GM19452 (cell line): ENCODE measurements at regions not wholly inside any gene's neighbourhood (a gene's known extent, or its start where the extent isn't known, plus 50 kb on each side); places are given as distances from the start of the nearest gene placed in this dataset.

Source experiments
- ATAC-seq: cut with Tn5 transposase; IDR thresholded peaks from one replicate; pipeline ENCODE4 v1.9.1; 2021; ENCODE audit not compliant: unreplicated experiment

DNA sequence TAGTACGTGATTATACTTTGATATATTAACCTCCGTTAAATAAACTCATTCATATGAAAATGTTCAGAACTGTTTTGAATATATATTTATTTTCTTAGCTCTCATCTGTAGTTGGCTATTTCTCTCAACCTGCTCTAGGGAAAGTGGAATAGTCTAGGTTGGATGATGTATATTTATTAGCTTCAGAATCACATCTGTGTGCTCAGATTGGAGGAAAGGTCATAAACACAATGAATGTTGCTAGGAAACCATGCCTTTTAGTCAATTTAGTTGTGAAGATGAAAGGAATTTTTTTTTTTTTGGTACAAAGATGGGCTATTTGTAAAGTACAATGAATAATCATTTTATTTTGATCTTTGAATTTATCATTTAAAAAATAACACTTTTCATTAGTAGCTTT lies 439.1 kb downstream of the FOXG1 start:
- no peak for ATAC-seq

DNA sequence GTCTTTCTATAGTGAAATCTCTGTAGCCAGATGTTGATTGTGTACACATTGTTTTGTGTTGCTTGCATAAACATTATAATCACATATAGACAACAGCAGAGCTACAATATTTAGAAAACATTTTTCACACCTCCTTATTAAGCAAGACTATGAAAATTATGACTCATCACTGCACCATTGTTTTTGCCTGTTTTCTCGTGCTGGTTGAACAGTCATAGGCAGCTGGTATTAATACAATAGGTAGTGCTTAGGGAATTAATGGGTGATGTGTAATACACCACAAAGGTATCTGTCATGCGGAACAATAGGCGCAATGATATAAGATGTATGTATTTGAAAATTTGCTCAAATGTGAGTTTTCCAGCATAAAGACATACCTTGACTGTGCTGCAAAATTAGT lies 449.3 kb downstream of the FOXG1 start:
- no peak for ATAC-seq

- no peak for ATAC-seq
Observed at GRCh38 chr14:29216268-29217232, 450.0 kb downstream of the FOXG1 start.

DNA sequence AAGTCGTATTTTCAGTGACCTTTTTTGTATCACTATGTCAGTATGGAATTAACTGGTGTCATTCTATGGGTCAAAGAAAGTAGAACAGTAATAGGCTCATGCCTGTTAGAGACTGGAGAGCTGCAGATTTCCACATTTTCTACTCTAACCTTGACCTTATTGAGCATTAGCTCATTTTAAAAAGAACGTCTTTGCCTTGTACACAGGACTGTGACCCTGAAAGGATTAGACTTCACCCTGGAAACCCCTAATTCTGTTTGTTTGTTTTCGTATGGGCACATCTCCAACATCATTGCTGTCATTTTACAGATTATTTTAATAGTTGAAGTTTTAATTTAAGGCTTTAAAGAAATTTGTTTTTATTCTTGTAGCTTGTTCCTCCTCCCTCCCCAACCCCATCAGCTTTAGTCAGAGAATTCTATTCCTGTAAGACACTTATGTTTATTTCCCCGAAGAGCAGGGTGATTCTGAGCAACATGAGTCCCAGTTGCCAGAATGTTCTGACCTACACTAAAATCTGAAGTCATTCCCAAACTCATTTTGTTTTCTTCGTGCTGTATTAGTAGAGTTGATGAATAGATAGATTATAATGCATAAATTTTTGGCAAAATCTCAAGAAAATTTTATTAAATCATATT lies 451.3 kb downstream of the FOXG1 start:
- ATAC-seq: no peak

DNA sequence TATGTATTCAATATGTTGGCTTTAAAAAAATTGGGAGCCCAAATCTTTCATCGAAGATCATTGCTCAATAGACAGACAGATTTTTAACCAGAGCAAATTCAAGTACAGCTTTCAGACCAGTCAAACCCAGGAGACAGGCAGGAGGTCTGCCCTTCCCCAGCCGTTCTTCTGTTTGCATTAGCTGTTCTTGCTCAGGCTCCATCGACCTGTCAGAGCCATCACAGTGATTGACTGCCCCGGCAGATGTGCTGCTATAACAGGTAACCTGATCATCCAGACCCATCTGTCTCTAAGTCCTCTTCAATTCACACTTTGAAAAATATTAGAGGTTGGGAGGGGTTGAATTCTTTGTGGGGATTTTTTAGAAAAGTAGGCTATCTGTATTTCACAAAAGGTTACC lies 453.5 kb downstream of the FOXG1 start:
- no peak for ATAC-seq

- ATAC-seq: no peak
Observed at GRCh38 chr14:29220566-29220965, 454.0 kb downstream of the FOXG1 start.

GRCh38 chr14:29222006-29222405 lies 455.4 kb downstream of the FOXG1 start:
- ATAC-seq: no peak

- no peak for ATAC-seq
Observed at GRCh38 chr14:29222671-29223268, 456.2 kb downstream of the FOXG1 start.

- no peak for ATAC-seq
Observed at GRCh38 chr14:29223947-29224346, 457.4 kb downstream of the FOXG1 start.

GRCh38 chr14:29227631-29228030 lies 461.0 kb downstream of the FOXG1 start:
- no peak for ATAC-seq

GRCh38 chr14:29232153-29232552 lies 465.6 kb downstream of the FOXG1 start:
- ATAC-seq: no peak

DNA sequence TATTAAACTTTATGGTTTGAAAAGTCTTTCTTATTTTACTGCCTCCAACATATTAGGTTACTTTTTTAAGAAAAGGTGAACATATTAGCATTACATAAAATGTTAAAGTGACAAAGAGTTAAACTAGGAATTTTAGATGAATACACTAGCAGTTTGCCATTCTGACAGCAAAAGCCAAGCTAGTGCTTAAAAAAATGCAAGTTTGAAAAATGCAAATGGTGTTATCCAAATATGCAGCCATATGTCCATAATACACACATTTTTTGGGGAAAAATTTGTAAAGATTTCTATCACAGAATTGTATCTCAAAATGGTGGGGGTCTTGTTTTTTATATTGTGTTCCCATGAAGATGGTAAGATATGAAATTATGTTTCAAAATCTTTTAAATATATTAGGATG lies 466.1 kb downstream of the FOXG1 start:
- ATAC-seq: no peak

- ATAC-seq: no peak
Observed at GRCh38 chr14:29233188-29233587, 466.6 kb downstream of the FOXG1 start.

DNA sequence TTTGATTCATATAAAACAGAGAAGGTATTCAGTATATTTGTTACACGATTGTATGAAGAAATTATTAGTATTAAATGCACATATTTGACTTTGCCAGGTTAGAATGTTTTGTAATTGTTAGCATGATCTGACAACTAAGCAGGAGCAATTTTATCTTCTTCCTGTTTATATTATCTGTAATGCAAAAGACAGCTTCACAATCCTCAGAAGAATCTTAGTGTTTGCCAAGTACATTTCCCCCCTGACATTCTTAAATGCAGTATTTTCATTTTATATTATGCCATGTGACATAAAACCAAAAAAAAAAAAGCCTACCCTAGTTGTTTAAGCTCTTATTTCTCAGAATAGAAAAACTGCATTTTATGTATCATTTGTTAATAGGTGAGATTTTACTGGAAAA lies 469.4 kb downstream of the FOXG1 start:
- ATAC-seq: no peak

GRCh38 chr14:29236401-29236800 lies 469.8 kb downstream of the FOXG1 start:
- ATAC-seq: no peak

DNA sequence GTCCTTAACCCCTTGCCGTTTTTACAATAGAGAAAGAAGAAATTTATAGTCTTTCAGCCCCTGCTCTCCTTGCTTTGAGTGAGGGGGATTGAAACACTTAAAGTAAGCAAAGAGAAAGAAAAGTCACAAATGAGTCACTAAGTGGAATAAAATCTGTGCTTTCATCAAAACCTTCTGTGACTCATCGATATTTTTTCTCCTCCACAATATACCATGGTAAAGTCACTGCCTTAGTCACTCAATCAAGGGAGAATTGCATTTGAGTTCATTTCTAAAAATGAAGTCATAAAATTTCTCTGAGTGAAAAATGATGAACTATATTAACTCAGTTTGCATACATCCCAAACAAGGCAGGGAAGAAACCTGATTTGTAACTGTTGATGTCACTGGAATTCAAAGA lies 470.3 kb downstream of the FOXG1 start:
- ATAC-seq: no peak

DNA sequence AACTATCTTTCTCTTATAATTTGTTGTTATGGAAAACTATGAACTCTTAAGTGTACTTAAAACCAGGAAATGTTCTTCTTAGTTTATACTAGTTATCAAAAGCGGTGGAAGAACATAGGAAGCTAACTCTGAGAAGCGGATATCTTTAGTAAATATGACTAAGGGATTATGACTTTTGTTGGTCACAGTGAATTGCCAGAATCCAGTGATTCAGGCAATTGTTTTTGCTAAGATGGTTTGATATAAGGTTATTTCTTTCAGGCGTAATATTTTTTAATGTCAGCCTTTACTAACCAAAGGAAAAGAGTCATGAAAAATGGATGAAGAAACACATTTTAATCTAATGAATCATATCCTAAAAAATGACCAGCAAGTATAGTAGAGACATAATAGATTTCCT lies 473.5 kb downstream of the FOXG1 start:
- no peak for ATAC-seq

- ATAC-seq: no peak
Observed at GRCh38 chr14:29242755-29243754, 476.5 kb downstream of the FOXG1 start.

DNA sequence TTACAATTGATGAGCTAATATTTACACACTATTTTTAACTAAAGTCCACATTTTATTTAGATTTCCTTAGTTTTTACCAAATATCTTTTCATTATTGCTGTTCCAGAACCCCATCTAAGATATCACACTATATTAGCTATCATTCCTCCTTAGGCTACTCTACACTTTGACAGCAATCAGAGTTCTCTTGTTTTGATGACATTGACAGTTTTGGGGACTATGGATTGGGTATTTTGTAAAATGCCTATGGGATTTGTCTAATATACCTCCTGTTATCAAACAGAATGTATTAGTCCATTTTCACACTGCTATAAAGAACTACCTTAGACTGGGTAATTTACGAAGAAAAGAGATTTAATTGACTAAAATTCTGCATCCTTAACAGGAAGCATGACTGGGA lies 489.1 kb downstream of the FOXG1 start:
- no peak for ATAC-seq

DNA sequence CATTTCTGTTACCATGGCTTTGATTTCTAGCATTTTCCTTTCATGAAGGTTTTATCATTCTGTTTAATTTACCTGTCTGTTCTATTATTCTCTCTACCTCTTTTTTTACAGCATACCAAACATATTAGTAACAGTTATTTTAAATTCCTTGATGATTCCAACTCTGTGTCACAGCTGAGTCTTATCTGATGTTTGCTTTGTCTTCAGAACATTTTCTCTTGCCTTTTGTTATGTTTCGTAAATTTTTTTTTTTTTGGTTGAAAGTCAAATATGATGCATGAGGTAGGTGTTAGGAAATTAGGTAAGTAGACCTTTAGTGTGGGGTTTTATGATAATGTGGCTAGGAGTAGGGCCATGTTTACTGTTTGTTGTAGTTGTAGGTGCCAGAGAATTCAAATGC lies 496.4 kb downstream of the FOXG1 start:
- ATAC-seq: no peak

DNA sequence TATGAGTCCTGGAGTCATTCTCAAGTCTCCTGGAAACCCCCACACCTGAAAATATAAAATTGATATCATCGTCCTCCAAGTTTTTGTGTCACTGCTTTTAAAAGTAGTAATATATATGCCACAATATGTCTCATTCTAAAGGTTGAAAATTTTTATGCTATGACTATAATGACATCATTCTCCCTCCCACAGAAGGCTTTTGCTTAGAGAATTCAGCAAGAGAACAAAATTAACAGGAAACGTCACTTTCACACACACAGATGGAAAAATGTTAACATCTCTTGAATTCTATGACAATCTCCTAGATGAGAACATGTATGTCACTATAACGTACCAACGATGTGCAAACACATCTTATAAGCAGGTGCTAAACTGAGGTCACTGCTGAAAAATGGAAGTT lies 498.3 kb downstream of the FOXG1 start:
- no peak for ATAC-seq
